ENCODE measurements at regions not wholly inside any gene's neighbourhood (a gene's known extent, or its start where the extent isn't known, plus 50 kb on each side); places are given as distances from the start of the nearest gene placed in this dataset.

GRCh38 chr2:118604371-118604770, 243.1 kb downstream of the EN1 start:
- TF ChIP-seq EP300 (IDR thresholded peaks at IDR 0.05): no peak
- TF ChIP-seq POLR2A (IDR thresholded peaks at IDR 0.05; ENCODE audit: low read depth): no peak
- TF ChIP-seq CTCF (IDR thresholded peaks at IDR 0.05): no peak
- no peak for TF ChIP-seq POLR2AphosphoS5 (IDR thresholded peaks at IDR 0.05)

Data from esophagus muscularis mucosa (tissue), 4 donors.